Ureter (tissue), 1 donor: ENCODE measurements at regions not wholly inside any gene's neighbourhood (a gene's known extent, or its start where the extent isn't known, plus 50 kb on each side); places are given as distances from the start of the nearest gene placed in this dataset.
"Not testable (repeated sequence)": the region's sequence is repeated elsewhere in the genome, so short reads cannot be mapped to it uniquely, and the experiment has no call there.

Source experiments
- DNase-seq: peaks from one replicate; pipeline ENCODE4 v3.0.0-alpha.2; 2020; ENCODE audit warnings: low spot score
- donor health status: DM: yes; HTN: yes; CAD: no.

DNA sequence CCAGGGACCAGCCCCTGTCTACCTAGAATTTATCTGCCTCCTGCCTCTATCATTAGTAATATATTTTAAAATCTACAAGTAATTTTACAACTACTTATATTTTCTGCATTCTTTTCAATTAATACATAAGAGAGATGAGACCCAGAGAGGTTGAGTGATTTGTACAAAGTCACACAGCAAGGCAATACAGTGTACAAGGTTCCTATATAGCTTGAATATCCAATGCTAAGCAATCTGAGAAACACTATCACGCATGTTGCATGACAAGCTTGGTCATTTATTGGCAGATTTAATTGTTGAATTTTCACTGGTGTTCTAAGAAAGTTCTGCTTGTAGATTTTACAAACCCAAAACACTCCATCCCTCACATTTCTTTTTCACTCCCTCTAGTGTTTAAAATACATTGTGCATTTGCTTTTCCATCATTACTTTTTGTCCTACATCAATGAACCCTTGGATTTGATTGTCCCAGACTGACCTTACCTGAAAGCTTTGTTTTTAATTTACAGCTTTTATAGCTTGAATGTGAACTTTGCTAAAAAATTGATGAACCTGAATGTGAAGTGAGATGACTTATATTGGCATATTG lies 520.9 kb upstream of the CITED2 start:
- DNase-seq: no peak

DNA sequence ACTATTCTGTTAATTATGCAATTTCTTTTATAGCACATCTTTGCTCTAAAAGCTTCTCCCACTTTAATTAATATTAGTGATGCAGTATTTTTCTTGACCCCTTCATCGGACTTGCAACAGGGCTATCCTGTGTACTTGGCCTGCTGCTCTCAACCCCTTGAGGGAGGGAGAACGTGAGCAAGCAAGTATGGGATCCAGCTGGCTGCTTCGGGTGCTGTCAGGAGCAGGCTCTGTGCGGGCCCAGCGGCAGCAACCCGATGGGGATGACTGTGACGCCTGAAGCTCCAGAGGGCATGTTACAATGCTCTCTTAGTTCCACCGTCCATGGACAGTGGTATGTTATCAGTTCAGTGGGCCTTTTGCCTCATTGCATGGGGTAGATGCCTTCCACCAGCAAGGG lies 519.8 kb upstream of the CITED2 start:
- DNase-seq: no peak

- DNase-seq: no peak
These were observed 517.0 kb upstream of the CITED2 start for GRCh38 chr6:139891471-139891870.

GRCh38 chr6:139888681-139889122 lies 514.3 kb upstream of the CITED2 start:
- DNase-seq: no peak

DNA sequence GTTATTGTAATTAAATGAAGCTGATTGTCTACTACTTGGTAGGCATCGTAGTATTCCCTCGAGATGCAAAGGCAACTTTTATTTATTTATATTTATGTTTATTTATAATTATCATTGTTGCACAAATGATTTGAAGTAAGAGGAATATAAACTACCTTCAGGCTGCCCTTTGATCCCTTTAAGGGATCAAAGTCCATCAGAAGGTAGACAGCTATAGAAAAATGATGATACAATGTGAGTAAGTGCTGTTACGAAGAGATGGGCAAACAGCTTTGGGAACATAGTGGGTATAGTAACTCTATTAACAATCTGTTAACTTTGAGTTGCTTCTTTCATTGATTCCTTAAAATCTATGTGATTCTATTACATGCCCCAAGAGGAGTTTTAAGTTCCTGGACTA lies 512.8 kb upstream of the CITED2 start:
- no peak for DNase-seq

DNA sequence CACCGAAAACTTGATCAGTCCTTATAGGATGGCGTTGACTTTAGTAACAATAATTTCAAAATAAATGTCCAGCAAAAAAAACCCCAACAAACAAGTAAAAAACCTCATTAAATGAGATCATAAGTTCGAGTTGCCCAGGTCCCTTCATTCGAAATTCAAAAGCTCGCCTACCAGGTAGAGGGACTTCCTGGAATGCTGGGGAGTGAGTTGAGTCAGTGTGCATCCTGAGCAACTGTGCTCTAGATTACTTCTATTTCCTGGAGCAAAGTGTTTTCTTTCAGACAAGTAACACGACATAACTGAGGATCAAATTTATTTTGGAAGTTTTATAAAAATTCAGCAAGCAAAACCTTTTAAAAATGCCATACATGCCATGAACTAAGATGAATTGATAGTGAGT lies 511.9 kb upstream of the CITED2 start:
- no peak for DNase-seq

- no peak for DNase-seq
These were observed 511.5 kb upstream of the CITED2 start for GRCh38 chr6:139885909-139886308.

GRCh38 chr6:139883776-139884175 lies 509.3 kb upstream of the CITED2 start:
- DNase-seq: no peak

- DNase-seq: no peak
These were observed 508.7 kb upstream of the CITED2 start for GRCh38 chr6:139882977-139883728.

DNA sequence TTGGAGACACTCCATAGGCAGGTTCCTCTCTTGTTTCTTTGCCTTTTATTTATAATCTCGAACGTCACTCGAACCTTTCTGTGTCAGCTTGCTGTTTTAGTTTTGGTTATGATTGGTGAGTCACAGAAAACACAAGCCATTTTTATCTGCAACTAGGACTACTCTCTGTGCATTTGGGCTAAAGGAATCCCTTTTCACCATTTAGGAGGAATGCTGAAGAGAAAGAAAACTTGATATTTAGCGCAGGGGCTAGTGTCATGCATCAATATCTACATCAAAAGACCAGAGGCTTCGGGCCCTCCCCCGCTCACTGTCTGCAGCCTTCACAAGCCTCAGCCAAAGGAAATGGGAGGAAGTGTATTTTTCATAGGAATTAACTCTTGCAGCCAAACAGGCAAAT lies 507.8 kb upstream of the CITED2 start:
- DNase-seq: no peak

DNA sequence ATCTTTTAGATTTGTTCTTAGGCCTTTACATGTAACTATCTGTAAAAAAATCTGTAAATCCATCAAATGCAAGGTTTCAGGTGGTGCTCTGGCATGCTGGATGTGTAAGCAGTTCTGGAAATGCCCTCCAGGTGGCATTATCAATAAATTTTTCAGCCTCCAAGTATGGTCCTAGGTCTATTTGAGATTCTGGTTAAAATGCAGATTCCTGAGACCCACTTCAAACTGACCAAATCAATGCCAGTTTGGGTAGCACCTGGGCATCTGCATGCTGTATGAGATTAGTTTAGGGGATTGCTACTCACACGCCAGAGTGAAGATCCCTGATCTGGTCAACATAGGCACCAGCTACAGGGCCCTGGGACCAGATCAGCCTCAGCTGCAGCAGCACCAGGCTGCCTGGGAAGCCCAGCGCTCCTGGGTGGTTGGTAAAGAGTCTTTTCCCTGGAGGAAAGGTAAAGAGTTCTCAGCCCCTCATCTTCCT lies 507.3 kb upstream of the CITED2 start:
- DNase-seq: no peak

- DNase-seq: no peak
These were observed 506.8 kb upstream of the CITED2 start for GRCh38 chr6:139881236-139881635.

DNA sequence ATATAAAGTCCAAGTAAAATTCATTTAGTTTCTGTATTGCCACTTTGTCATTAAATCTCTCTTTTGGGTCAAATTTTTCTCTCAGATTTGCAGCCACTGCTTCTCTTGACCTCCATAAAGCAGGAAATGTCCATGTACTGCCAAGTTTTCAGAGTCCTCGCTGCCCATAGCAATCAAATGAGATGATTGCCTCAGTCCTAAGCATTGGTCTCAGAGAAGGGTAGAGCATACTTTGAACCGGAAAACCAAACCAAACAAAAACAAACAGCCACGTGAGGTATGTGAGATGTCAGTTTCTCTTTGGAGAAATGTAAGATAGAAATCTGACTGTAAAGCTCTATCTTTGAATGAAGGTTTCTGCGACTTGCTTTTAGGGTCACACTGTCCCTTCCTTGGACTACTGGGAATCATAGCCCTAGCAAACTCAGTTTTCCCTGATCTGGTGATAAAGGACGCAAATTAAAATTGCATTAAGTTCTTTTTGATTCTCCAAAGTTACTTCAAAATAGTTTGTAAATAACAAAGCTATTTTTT lies 505.4 kb upstream of the CITED2 start:
- DNase-seq: no peak

DNA sequence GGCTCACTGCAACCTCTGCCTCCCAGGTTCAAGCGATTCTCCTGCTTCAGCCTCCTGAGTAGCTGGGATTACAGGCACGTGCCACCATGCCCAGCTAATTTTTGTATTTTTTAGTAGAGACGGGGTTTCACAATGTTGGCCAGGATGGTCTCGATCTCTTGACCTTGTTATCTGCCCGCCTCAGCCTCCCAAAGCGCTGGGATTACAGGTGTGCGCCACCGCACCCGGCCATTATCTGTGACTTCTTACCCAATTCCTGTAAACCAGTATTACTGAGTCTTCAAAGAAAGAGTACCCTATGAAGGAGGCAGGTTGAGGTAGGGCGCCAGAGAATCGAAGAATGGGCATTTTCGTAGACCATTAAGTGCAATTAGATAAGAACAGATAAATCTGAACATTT lies 504.8 kb upstream of the CITED2 start:
- DNase-seq: not testable (repeated sequence)

DNA sequence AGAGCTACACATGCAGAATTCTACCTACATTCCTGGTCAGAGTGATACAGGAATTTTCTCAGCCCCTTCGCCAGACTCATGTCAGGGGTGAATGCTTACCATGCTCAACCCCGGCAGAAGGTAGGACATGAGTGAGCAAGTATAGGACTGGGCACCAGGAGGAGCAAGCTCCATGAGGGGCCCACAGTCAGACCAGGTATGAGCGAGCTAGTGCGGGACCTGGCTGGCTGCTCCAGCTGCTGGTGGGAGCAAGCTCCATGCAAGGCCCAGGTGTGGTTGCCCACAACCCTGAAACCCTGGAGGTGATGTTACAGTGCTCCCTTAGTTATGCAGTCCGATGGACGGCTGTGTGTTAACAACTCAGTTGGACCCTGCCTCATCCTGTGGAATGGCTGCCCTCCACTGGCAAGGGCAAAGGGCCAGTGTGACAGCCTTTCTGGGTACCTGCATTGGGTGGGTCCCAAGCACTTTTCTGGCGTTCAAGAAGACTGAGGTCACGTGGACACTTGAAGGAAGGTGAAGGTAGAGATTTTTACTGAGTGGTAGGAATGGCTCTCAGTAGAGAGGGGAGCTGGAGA lies 503.5 kb upstream of the CITED2 start:
- no peak for DNase-seq

- no peak for DNase-seq
These were observed 498.2 kb upstream of the CITED2 start for GRCh38 chr6:139872665-139873064.

- no peak for DNase-seq
These were observed 497.5 kb upstream of the CITED2 start for GRCh38 chr6:139871803-139872510.

GRCh38 chr6:139871165-139871710 lies 496.8 kb upstream of the CITED2 start:
- DNase-seq: no peak

GRCh38 chr6:139868576-139868975 lies 494.1 kb upstream of the CITED2 start:
- no peak for DNase-seq

DNA sequence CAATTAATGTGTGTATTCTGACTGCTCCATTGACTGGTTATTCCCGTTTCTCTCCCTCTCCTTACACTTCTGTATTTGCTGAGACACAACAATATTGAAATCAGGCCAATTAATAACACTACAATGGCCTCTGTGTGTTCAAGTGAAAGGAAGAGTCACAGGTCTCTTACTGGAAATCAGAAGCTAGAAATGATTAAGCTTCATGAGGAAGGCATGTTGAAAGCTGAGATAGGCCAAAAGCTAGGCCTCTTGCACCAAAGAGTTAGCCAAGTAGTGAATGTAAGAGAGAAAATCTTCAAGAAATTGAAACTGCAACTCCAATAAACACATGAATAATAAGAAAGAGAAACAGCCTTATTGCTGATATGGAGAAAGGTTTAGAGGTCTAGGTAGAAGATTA lies 489.5 kb upstream of the CITED2 start:
- no peak for DNase-seq

DNA sequence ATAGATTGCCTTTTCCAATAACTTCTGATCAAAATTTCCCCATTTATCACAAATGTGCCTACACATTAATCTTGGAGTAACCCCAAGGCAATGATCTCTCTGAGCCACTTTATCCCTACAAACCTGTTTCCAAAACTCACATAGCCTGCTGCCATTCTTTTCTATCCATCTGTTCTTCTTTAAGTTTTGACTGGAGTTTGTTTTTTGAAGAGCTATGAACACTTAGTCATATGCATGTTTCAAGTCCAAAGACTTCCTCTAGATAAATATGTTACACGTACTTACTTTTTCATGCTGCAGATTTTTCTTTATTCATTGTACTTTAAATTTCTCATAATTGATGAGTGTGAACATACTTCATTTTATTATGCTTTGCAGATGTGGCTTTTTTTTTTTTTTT lies 488.9 kb upstream of the CITED2 start:
- DNase-seq: no peak

DNA sequence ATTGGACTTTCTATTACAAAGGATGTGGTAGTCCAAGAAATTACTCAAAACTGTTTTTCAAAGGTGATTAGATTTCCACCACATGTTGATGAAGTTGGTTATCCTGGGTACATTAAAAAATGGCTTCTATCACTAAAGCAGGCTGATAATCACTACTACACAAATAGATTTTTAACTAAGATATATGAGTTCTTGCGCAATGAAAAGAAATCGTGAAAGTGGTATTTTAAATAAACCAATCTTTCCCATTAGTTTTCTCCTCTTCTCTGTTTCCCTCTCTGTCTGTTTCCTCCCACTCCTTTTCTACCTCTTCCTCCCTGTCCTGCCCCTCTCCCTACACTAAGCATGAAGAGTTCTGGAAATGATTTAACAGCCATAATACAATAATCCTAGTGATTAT lies 487.9 kb upstream of the CITED2 start:
- no peak for DNase-seq
